ENCODE measurements at regions not wholly inside any gene's neighbourhood (a gene's known extent, or its start where the extent isn't known, plus 50 kb on each side); places are given as distances from the start of the nearest gene placed in this dataset.

DNA sequence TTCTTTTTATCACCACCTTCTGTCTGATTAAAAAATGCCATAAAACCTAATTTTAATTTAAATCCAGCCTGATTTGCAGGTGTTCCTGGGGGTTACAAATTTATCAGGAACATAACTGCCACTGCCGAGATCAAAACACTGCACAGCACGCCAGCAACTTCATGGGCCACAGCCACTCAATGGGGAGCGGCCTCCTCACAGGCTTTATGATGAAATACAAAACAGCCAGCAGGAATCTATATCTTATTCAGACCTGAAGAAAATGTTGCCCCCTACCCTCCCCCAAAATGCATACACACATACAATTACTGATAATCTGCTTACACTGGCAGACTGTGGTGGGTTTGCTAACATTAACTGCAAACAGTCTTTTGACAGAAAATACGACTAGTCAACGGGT, 151.7 kb upstream of the POU5F2 start:
- TF ChIP-seq, protein P1, sequence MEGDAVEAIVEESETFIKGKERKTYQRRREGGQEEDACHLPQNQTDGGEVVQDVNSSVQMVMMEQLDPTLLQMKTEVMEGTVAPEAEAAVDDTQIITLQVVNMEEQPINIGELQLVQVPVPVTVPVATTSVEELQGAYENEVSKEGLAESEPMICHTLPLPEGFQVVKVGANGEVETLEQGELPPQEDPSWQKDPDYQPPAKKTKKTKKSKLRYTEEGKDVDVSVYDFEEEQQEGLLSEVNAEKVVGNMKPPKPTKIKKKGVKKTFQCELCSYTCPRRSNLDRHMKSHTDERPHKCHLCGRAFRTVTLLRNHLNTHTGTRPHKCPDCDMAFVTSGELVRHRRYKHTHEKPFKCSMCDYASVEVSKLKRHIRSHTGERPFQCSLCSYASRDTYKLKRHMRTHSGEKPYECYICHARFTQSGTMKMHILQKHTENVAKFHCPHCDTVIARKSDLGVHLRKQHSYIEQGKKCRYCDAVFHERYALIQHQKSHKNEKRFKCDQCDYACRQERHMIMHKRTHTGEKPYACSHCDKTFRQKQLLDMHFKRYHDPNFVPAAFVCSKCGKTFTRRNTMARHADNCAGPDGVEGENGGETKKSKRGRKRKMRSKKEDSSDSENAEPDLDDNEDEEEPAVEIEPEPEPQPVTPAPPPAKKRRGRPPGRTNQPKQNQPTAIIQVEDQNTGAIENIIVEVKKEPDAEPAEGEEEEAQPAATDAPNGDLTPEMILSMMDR (IDR thresholded peaks at IDR 0.05; ENCODE audit: extremely low read depth, insufficient read depth, missing control alignments), result no peak
- no peak for DNase-seq (ENCODE audit: low spot score)
- in situ Hi-C loops (cut with MboI; ENCODE audit: low pct_unique_long_range_greater_than_20kb, low sequenced_read_pairs, unreplicated experiment), result no loop called here

DNA sequence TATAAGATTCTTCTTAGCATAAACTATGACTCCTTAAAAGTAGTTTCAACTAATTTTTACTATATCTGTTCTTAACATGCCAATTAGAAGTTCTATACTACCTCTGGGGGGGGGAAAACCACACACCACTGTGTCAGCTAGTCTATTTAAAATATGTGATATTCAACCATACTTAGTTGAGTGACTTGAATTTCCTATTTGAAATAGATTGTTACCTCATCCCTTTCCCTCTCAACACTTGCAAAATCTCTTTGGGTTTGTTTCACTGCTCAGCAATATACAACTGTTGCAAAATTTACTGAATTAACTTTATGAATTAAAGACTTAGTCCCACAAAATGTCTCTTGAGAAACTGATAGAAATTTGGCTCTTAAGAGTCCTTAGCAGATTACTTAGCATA, 151.1 kb upstream of the POU5F2 start:
- TF ChIP-seq, protein P1 (IDR thresholded peaks at IDR 0.05; ENCODE audit: extremely low read depth, insufficient read depth, missing control alignments), result no peak
- in situ Hi-C loops (cut with MboI; ENCODE audit: low pct_unique_long_range_greater_than_20kb, low sequenced_read_pairs, unreplicated experiment), result no loop called here
- DNase-seq (ENCODE audit: low spot score), result no peak

DNA sequence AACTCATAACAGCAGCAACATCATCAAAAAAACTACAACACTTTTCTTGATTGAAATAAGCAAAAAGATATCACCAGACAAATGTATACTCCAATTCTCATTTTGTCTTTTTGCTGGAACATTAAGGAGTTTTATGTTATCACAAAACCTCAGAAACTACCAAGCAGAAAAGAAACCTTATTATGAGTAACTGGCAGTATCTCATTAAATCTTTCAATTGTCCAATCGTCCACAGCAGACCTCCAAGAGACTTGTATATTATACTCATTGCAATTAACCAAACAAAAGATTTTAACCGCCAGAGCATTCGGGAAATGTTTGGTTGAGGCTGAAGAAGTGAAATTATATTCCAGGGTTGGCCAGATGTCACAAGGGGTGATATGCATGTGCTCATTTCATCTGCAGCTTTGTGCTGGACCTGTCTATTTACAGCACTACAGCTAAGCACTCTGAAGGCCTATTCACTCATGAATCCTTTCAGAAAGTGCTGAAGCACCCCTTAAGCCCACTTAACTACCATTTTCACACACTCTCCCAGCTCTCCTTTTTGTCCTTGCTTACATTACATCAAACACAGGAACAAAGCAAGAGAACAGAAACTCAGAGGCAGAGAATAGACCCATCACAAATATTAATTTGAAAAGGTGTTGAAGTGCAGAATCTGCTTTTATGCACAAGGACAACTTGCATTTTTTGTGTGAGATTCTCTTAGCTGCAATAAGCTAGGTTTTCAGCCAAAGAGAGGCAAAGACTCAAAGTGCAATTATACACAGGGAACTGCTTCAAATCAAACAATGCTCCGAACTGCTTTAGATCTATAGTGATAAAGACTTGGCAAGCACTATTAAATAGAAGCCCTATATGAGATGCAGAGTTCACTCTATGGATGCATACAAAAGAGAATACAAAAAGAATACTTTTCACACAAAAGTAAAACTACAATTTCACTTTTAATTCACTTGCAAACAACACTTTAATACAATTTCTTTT, 150.4 kb upstream of the POU5F2 start:
- in situ Hi-C loops (cut with MboI; ENCODE audit: low pct_unique_long_range_greater_than_20kb, low sequenced_read_pairs, unreplicated experiment), result no loop called here
- no peak for DNase-seq (ENCODE audit: low spot score)
- TF ChIP-seq, protein P1 (IDR thresholded peaks at IDR 0.05; ENCODE audit: extremely low read depth, insufficient read depth, missing control alignments), result no peak

- DNase-seq (ENCODE audit: low spot score), result no peak
- in situ Hi-C loops (cut with MboI; ENCODE audit: low pct_unique_long_range_greater_than_20kb, low sequenced_read_pairs, unreplicated experiment), result no loop called here
- TF ChIP-seq, protein P1 (IDR thresholded peaks at IDR 0.05; ENCODE audit: extremely low read depth, insufficient read depth, missing control alignments), result no peak
These were observed 149.3 kb upstream of the POU5F2 start for GRCh38 chr5:93890657-93891056.

GRCh38 chr5:93887678-93888077, 146.3 kb upstream of the POU5F2 start:
- in situ Hi-C loops (cut with MboI; ENCODE audit: low pct_unique_long_range_greater_than_20kb, low sequenced_read_pairs, unreplicated experiment), result no loop called here
- TF ChIP-seq, protein P1 (IDR thresholded peaks at IDR 0.05; ENCODE audit: extremely low read depth, insufficient read depth, missing control alignments), result no peak
- no peak for DNase-seq (ENCODE audit: low spot score)

DNA sequence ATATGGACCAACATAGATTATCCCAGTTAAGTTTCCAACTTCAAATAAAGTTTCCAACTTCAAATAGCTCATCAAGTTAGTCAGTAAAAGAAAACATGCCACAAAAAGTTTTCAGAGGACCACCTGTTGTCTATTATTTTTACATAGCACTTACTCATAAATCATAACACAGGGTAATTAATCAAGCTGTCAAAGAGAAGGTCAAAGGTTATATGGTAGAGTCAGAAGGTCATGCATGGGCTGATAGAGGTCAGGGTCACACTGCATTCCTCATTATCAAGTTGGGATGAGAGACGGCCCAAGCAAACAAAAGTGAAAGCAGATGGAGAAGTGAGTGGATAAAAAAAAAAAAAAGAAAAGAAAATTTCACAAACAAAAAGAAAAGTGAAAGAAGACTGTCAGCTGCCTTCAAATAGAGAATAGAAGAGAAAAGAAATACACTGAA, 145.5 kb upstream of the POU5F2 start:
- no peak for DNase-seq (ENCODE audit: low spot score)
- TF ChIP-seq, protein P1 (IDR thresholded peaks at IDR 0.05; ENCODE audit: extremely low read depth, insufficient read depth, missing control alignments), result no peak
- in situ Hi-C loops (cut with MboI; ENCODE audit: low pct_unique_long_range_greater_than_20kb, low sequenced_read_pairs, unreplicated experiment), result no loop called here

Data from GM13977 (cell line).